K562 (cell line): ENCODE measurements at regions not wholly inside any gene's neighbourhood (a gene's known extent, or its start where the extent isn't known, plus 50 kb on each side); places are given as distances from the start of the nearest gene placed in this dataset.

Experiments
- ATAC-seq: fragments of 200-7000 bp; cut with Tn5 transposase; 3 replicates; pipeline ENCODE4 v1.9.1; 2020; ENCODE audit warnings: moderate library complexity
- BruUV-seq: library from RNA; stranded (reverse); fragments of 400-500 nt; replicated peaks from 2 replicates; lab custom pipeline; 2021; lab: Mats Ljungman, UMichigan
- CTCF ChIA-PET: fragments of 300-600 bp; formaldehyde crosslinking; extraction: SDS; loops from one replicate; lab custom pipeline; 2021; ENCODE audit warnings: low intra/inter-chr PET ratio; lab: Yijun Ruan, JAX
- POLR2A ChIA-PET: fragments of 300-600, 350-650 bp; sonication (Branson Sonifier 250); formaldehyde crosslinking; extraction: SDS; loops from one replicate; lab custom pipeline; 2021; ENCODE audit warnings: antibody characterized with exemption, inconsistent platforms; lab: Yijun Ruan, JAX
- DNase-seq, 4 experiments: peaks; one replicate each; pipeline versions ENCODE4 v3.0.0 to v3.0.0-alpha.2; 2011 to 2018; ENCODE audit warnings: low spot score in 3 of 4, mixed read lengths in 3 of 4; ENCODE audit errors: extremely low read depth in 1 of 4
- FAIRE-seq: peaks from 2 replicates; lab custom pipeline; 2011; peaks lifted over from hg19 to GRCh38; lab: Jason Lieb, UNC
- H2AFZ ChIP-seq: 2 replicates; pipeline ENCODE4 v1.6.0; 2011; ENCODE audit warnings: low read depth, low read length, control low read depth, inconsistent platforms
- H3K27ac ChIP-seq: fragments of 200-600 bp; 3 replicates; pipeline ENCODE4 v1.8.0; 2011; ENCODE audit warnings: low read depth, mild to moderate bottlenecking, control low read depth, inconsistent platforms, low read length, moderate library complexity, mixed read lengths; ENCODE audit errors: extremely low read depth
- H3K27me3 ChIP-seq, 2 experiments: fragments of 300-600 bp in 1 of 2; 2 replicates in 1 of 2; 3 replicates in 1 of 2; pipeline versions ENCODE4 v1.6.0 to v1.8.0; 2011; ENCODE audit warnings: inconsistent platforms in 2 of 2, low read length in 2 of 2, mild to moderate bottlenecking in 1 of 2, mixed read lengths in 1 of 2, moderate library complexity in 1 of 2; ENCODE audit not compliant: control insufficient read depth in 2 of 2, insufficient read depth in 2 of 2
- H3K36me3 ChIP-seq: fragments of 300-600 bp; 3 replicates; pipeline ENCODE4 v1.8.0; 2011; ENCODE audit warnings: mild to moderate bottlenecking, low read length, inconsistent platforms; ENCODE audit not compliant: control insufficient read depth, insufficient read depth
- H3K4me1 ChIP-seq, 2 experiments: fragments of 200-600 bp in 1 of 2; replicated peaks in 1 of 2; 2 replicates in 1 of 2; 3 replicates in 1 of 2; pipeline versions ENCODE4 v1.5.1 to v1.8.0; 2011; ENCODE audit warnings: inconsistent platforms in 2 of 2, low read length in 2 of 2, mild to moderate bottlenecking in 1 of 2, mixed read lengths in 1 of 2, moderate library complexity in 1 of 2; ENCODE audit not compliant: control insufficient read depth in 2 of 2, insufficient read depth in 2 of 2
- H3K4me2 ChIP-seq: 2 replicates; pipeline ENCODE4 v1.6.1; 2011; ENCODE audit warnings: low read length, control low read depth, inconsistent platforms, mixed read lengths; ENCODE audit not compliant: insufficient read depth
- H3K4me3 ChIP-seq: fragments of 200-600 bp; sonication (generic), shearing (Covaris generic); 2 replicates; pipeline ENCODE4 v1.5.1; 2016; ENCODE audit warnings: control low read depth, inconsistent platforms
- H3K79me2 ChIP-seq: fragments of 200-600 bp; 3 replicates; pipeline ENCODE4 v1.8.0; 2011; ENCODE audit warnings: low read length, inconsistent platforms; ENCODE audit not compliant: control insufficient read depth, insufficient read depth
- H3K9ac ChIP-seq, 2 experiments: 2 replicates each; pipeline versions ENCODE4 v1.6.0 to v1.6.1; 2011; ENCODE audit warnings: low read depth in 2 of 2, low read length in 2 of 2, control low read depth in 1 of 2, inconsistent platforms in 1 of 2, mild to moderate bottlenecking in 1 of 2, mixed read lengths in 1 of 2; ENCODE audit not compliant: insufficient read depth in 1 of 2
- H3K9me1 ChIP-seq: one replicate; pipeline ENCODE4 v1.6.0; 2011; ENCODE audit warnings: inconsistent platforms, mild to moderate bottlenecking, low read length, moderate library complexity; ENCODE audit not compliant: control insufficient read depth, insufficient read depth
- H3K9me3 ChIP-seq: replicated peaks from 2 replicates; pipeline ENCODE4 v1.5.1; 2011; ENCODE audit warnings: low read depth, low read length, inconsistent platforms; ENCODE audit not compliant: control insufficient read depth, insufficient read depth
- H4K20me1 ChIP-seq: replicated peaks from 2 replicates; pipeline ENCODE4 v1.6.1; 2011; ENCODE audit warnings: low read length, inconsistent platforms, mixed read lengths; ENCODE audit not compliant: control insufficient read depth, insufficient read depth
- ARID4B ChIP-seq: sonication (generic); formaldehyde crosslinking; IDR thresholded peaks from 2 replicates; pipeline ENCODE4 v1.8.0; 2022; ENCODE audit warnings: mild to moderate bottlenecking, missing genetic modification reagents
- ILF3 ChIP-seq: fragments of 450-650 bp; IDR thresholded peaks from 2 replicates; pipeline ENCODE4 v1.6.1; 2018; ENCODE audit warnings: antibody characterized with exemption, mild to moderate bottlenecking, moderate library complexity, borderline replicate concordance
- KLF13 ChIP-seq: fragments of 450-650 bp; IDR thresholded peaks from 2 replicates; pipeline ENCODE4 v1.6.1; 2016; ENCODE audit warnings: missing genetic modification characterization, low read depth, mild to moderate bottlenecking, missing compliant biosample characterization, moderate library complexity, borderline replicate concordance
- MTA1 ChIP-seq: fragments of 450-650 bp; IDR thresholded peaks from 2 replicates; pipeline ENCODE4 v1.6.1; 2017; ENCODE audit warnings: borderline replicate concordance
- NR2C2 ChIP-seq, 2 experiments: fragments of 200-800 bp in 1 of 2; sonication (Bioruptor generic) in 1 of 2; sonication (generic) in 1 of 2; formaldehyde crosslinking in 1 of 2; IDR thresholded peaks; 2 replicates each; pipeline versions ENCODE4 v1.6.1 to v1.8.0; 2016 to 2022; ENCODE audit warnings: mild to moderate bottlenecking in 1 of 2, missing compliant biosample characterization in 1 of 2, missing genetic modification characterization in 1 of 2, missing genetic modification reagents in 1 of 2
- POLR2AphosphoS5 ChIP-seq: IDR thresholded peaks from 2 replicates; pipeline ENCODE4 v1.6.1; 2011; ENCODE audit warnings: mild to moderate bottlenecking, low read depth, low read length, moderate library complexity; ENCODE audit not compliant: control insufficient read depth, insufficient read depth
- RBFOX2 ChIP-seq: fragments of 200-400 bp; formaldehyde crosslinking; IDR thresholded peaks from 2 replicates; pipeline ENCODE4 v1.6.1; 2017; ENCODE audit warnings: low read depth, mild to moderate bottlenecking, low read length, moderate library complexity
- SFPQ ChIP-seq: fragments of 200-400 bp; formaldehyde crosslinking; IDR thresholded peaks from 2 replicates; pipeline ENCODE4 v1.6.1; 2017; ENCODE audit warnings: mild to moderate bottlenecking, low read depth, low read length, moderate library complexity
- TFAM ChIP-seq: fragments of 250-450 bp; sonication (Bioruptor Pico); conservative IDR thresholded peaks from 2 replicates; pipeline ENCODE4 v1.5.0; 2021; ENCODE audit warnings: mild to moderate bottlenecking, moderate library complexity
- VEZF1 ChIP-seq: fragments of 200-800 bp; sonication (Bioruptor generic); IDR thresholded peaks from 2 replicates; pipeline ENCODE4 v1.6.1; 2017; ENCODE audit warnings: missing genetic modification characterization, missing compliant biosample characterization
- ZNF384 ChIP-seq: IDR thresholded peaks from 2 replicates; pipeline ENCODE4 v1.6.1; 2012; ENCODE audit warnings: low read depth, low read length, improper control_type of control experiment
- WGBS: fragments of 100-300 bp; shearing (Covaris generic); methylation state at CpG from one replicate; pipeline ENCODE4 v1.1.6; 2016; ENCODE audit warnings: low coverage, mixed read lengths; ENCODE audit not compliant: insufficient coverage; ENCODE audit errors: missing lambda C conversion rate; 5-methylcytosine and 5-hydroxymethylcytosine counted together
- in situ Hi-C: fragments of 300-500 bp; cut with MboI; formaldehyde crosslinking; loops from 4 replicates; pipeline ENCODE4 v1.15.0; 2018; ENCODE audit warnings: inconsistent platforms, mixed read lengths
- intact Hi-C: fragments of 100-400 bp; cut with micrococcal nuclease; formaldehyde crosslinking; loops from 2 replicates; pipeline ENCODE4 v1.14.2; 2022

GRCh38 chr4:66091786-66092185 is 421.5 kb upstream of the EPHA5 start:
- ATAC-seq, result no peak
- Histone ChIP-seq H3K4me3 (no peak overlapping the region), H3K9me1 (no peaks in the 10 kb centered on the region), H3K4me1 (no peaks in the 10 kb centered on the region), H3K9me3 (no peaks in the 10 kb centered on the region), H3K9ac (no peak overlapping the region)
- no peak for TF ChIP-seq RBFOX2
- TF ChIP-seq ARID4B (CRISPR knock-in tag), result no peak
- no peak for TF ChIP-seq MTA1
- no peak for TF ChIP-seq NR2C2 (CRISPR knock-in tag; IDR thresholded peaks at IDR 0.05)
- TF ChIP-seq NR2C2 (tag; IDR thresholded peaks at IDR 0.05), result no peak
- no peak for TF ChIP-seq ZNF384
- TF ChIP-seq ILF3, result no peak
- no peak for TF ChIP-seq SFPQ
- no peak for TF ChIP-seq VEZF1 (CRISPR knock-in tag)
- TF ChIP-seq KLF13, result no peak
- TF ChIP-seq POLR2AphosphoS5, result no peak
- no peak for TF ChIP-seq TFAM
- TF ChIP-seq, all 486 proteins: peak for 0
- FAIRE-seq, result no peak
- Histone ChIP-seq H3K4me2 (no peak overlapping the region), H2AFZ (no peak overlapping the region), H3K36me3 (no peaks in the 10 kb centered on the region), H4K20me1 (no peaks in the 10 kb centered on the region), H3K27ac (no peak overlapping the region), H3K79me2 (no peaks in the 10 kb centered on the region), H3K27me3 (no peaks in the 10 kb centered on the region)
- intact Hi-C loops, result no loop called here
- no TSS peak for BruUV-seq
- POLR2A ChIA-PET, result no interaction called here
- CTCF ChIA-PET, result no interaction called here
- in situ Hi-C loops, result no loop called here
- 0% methylated on average over 1 of the region's 1 CpG for WGBS
- DNase-seq, result no peak
